ENCODE measurements at regions not wholly inside any gene's neighbourhood (a gene's known extent, or its start where the extent isn't known, plus 50 kb on each side); places are given as distances from the start of the nearest gene placed in this dataset.

- DNase-seq (ENCODE audit: low spot score) (no peak), ATAC-seq (ENCODE audit: insufficient number of reproducible peaks, low FRiP score, low read depth) (no peak)
- H3K36me3 ChIP-seq: no peaks in the 10 kb centered on the region
- no peaks in the 10 kb centered on the region for H3K9me3 ChIP-seq
- H3K4me1 ChIP-seq (ENCODE audit: control insufficient read depth in 1 of 2, low read depth in 2 of 2): peaks cover 0 to 5% of the 10 kb centered on the region in 2 donors
- TF ChIP-seq CTCF (IDR thresholded peaks at IDR 0.05): no peak
- no peaks in the 10 kb centered on the region for H3K27me3 ChIP-seq (replicated peaks; ENCODE audit: insufficient read depth)
- no peak overlapping the region for H3K4me3 ChIP-seq
- no peak overlapping the region for H3K27ac ChIP-seq
Observed at GRCh38 chr6:47133230-47134000, 91.3 kb upstream of the ADGRF1 start.

GRCh38 chr6:47132724-47133123, 90.6 kb upstream of the ADGRF1 start:
- peaks cover 0 to 5% of the 10 kb centered on the region in 2 donors for H3K4me1 ChIP-seq (ENCODE audit: control insufficient read depth in 1 of 2, low read depth in 2 of 2)
- ATAC-seq (ENCODE audit: insufficient number of reproducible peaks, low FRiP score, low read depth): no peak

GRCh38 chr6:47131773-47132172, 89.6 kb upstream of the ADGRF1 start:
- Histone ChIP-seq H3K4me3 (no peak overlapping the region), H3K36me3 (no peaks in the 10 kb centered on the region), H3K27me3 (replicated peaks; ENCODE audit: insufficient read depth) (no peaks in the 10 kb centered on the region), H3K27ac (no peak overlapping the region), H3K9me3 (no peaks in the 10 kb centered on the region), H3K4me1 (ENCODE audit: control insufficient read depth in 1 of 2, low read depth in 2 of 2) (peaks cover 0 to 5% of the 10 kb centered on the region in 2 donors)
- TF ChIP-seq CTCF (IDR thresholded peaks at IDR 0.05): no peak
- ATAC-seq (ENCODE audit: insufficient number of reproducible peaks, low FRiP score, low read depth) (no peak), DNase-seq (ENCODE audit: low spot score) (no peak)

More at GRCh38 chr6:47132724-47133123, 90.6 kb upstream of the ADGRF1 start:
- no peak for DNase-seq (ENCODE audit: low spot score)
- TF ChIP-seq CTCF (IDR thresholded peaks at IDR 0.05): no peak
- Histone ChIP-seq H3K36me3 (no peaks in the 10 kb centered on the region), H3K27ac (no peak overlapping the region), H3K9me3 (no peaks in the 10 kb centered on the region), H3K27me3 (replicated peaks; ENCODE audit: insufficient read depth) (no peaks in the 10 kb centered on the region), H3K4me3 (no peak overlapping the region)

GRCh38 chr6:47130086-47130485, 88.0 kb upstream of the ADGRF1 start:
- Histone ChIP-seq H3K9me3 (no peaks in the 10 kb centered on the region), H3K27ac (no peak overlapping the region), H3K27me3 (replicated peaks; ENCODE audit: insufficient read depth) (no peaks in the 10 kb centered on the region), H3K4me3 (no peak overlapping the region), H3K4me1 (ENCODE audit: control insufficient read depth in 1 of 2, low read depth in 2 of 2) (peaks cover 0 to 5% of the 10 kb centered on the region in 2 donors), H3K36me3 (no peaks in the 10 kb centered on the region)
- no peak for ATAC-seq (ENCODE audit: insufficient number of reproducible peaks, low FRiP score, low read depth)
- no peak for TF ChIP-seq CTCF (IDR thresholded peaks at IDR 0.05)
- DNase-seq (ENCODE audit: low spot score): no peak

- no peak for TF ChIP-seq CTCF (IDR thresholded peaks at IDR 0.05)
- H3K4me3 ChIP-seq: no peak overlapping the region
- H3K27ac ChIP-seq: no peak overlapping the region
- DNase-seq (ENCODE audit: low spot score) (no peak), ATAC-seq (ENCODE audit: insufficient number of reproducible peaks, low FRiP score, low read depth) (no peak)
- no peaks in the 10 kb centered on the region for H3K4me1 ChIP-seq (ENCODE audit: control insufficient read depth in 1 of 2, low read depth in 2 of 2)
- no peaks in the 10 kb centered on the region for H3K36me3 ChIP-seq
- H3K9me3 ChIP-seq: no peaks in the 10 kb centered on the region
- no peaks in the 10 kb centered on the region for H3K27me3 ChIP-seq (replicated peaks; ENCODE audit: insufficient read depth)
Observed at GRCh38 chr6:47129129-47129528, 87.0 kb upstream of the ADGRF1 start.

Data from thoracic aorta (tissue), 2 donors.